Tibial nerve (tissue), 4 donors: ENCODE measurements at regions not wholly inside any gene's neighbourhood (a gene's known extent, or its start where the extent isn't known, plus 50 kb on each side); places are given as distances from the start of the nearest gene placed in this dataset.

Experiments used
- CTCF ChIP-seq, 5 experiments: fragments of 200-600 bp in 3 of 5; fragments of 450-650 bp in 2 of 5; sonication (generic) in 3 of 5; IDR thresholded peaks; one replicate each; pipeline ENCODE4 v1.5.1; 2016 to 2019; ENCODE audit warnings: antibody characterized with exemption in 5 of 5, mild to moderate bottlenecking in 3 of 5, moderate library complexity in 2 of 5
- EP300 ChIP-seq, 2 donors: sonication (generic); formaldehyde crosslinking; IDR thresholded peaks; one replicate each; pipeline ENCODE4 v1.6.1; 2017; ENCODE audit warnings: antibody characterized with exemption in 2 of 2, mild to moderate bottlenecking in 1 of 2
- POLR2A ChIP-seq, 2 donors: fragments of 450-650 bp; IDR thresholded peaks; one replicate each; pipeline ENCODE4 v1.6.1; 2017; ENCODE audit warnings: antibody characterized with exemption in 2 of 2, mild to moderate bottlenecking in 2 of 2, moderate library complexity in 2 of 2

- TF ChIP-seq POLR2A (IDR thresholded peaks at IDR 0.05) (no peak), CTCF (IDR thresholded peaks at IDR 0.05) (no peak), EP300 (IDR thresholded peaks at IDR 0.05) (no peak)
These were observed 292.1 kb upstream of the KLHL29 start for GRCh38 chr2:23092831-23093230.
